Erythroblast (primary cell): ENCODE measurements at regions not wholly inside any gene's neighbourhood (a gene's known extent, or its start where the extent isn't known, plus 50 kb on each side); places are given as distances from the start of the nearest gene placed in this dataset.
"Not testable (repeated sequence)": the region's sequence is repeated elsewhere in the genome, so short reads cannot be mapped to it uniquely, and the experiment has no call there.

Source experiments
- DNase-seq, 2 experiments: peaks; one replicate each; lab custom pipeline; 2025; lab: John Stamatoyannopoulos, UW
- GATA1 ChIP-seq: IDR thresholded peaks from 2 replicates; pipeline ENCODE4 v1.6.1; 2011; ENCODE audit warnings: low read depth, mild to moderate bottlenecking, control low read depth, low read length, moderate library complexity
- POLR2A ChIP-seq: IDR thresholded peaks from 2 replicates; pipeline ENCODE4 v1.6.1; 2011; ENCODE audit warnings: mild to moderate bottlenecking, low read length

- not testable (repeated sequence) for DNase-seq
Measured at GRCh38 chr4:102397056-102397455, 51.8 kb upstream of the SLC39A8 start.

- no peak for DNase-seq
Measured at GRCh38 chr4:102399021-102399420, 53.7 kb upstream of the SLC39A8 start.

GRCh38 chr4:102400898-102401297 lies 55.6 kb upstream of the SLC39A8 start:
- no peak for DNase-seq
- TF ChIP-seq POLR2A, result no peak
- TF ChIP-seq GATA1, result no peak

More at GRCh38 chr4:102399021-102399420, 53.7 kb upstream of the SLC39A8 start:
- TF ChIP-seq GATA1 (no peak), POLR2A (no peak)

- no peak for TF ChIP-seq POLR2A
- no peak for TF ChIP-seq GATA1
- no peak for DNase-seq
Measured at GRCh38 chr4:102402223-102402622, 56.9 kb upstream of the SLC39A8 start.

GRCh38 chr4:102403116-102403515 lies 57.8 kb upstream of the SLC39A8 start:
- TF ChIP-seq GATA1 (no peak), POLR2A (no peak)
- no peak for DNase-seq

- TF ChIP-seq POLR2A (no peak), GATA1 (no peak)
- no peak for DNase-seq
Measured at GRCh38 chr4:102404431-102404969, 59.2 kb upstream of the SLC39A8 start.

- DNase-seq, result no peak
- no peak for TF ChIP-seq POLR2A
- TF ChIP-seq GATA1, result no peak
Measured at GRCh38 chr4:102405821-102406401, 60.6 kb upstream of the SLC39A8 start.

- DNase-seq, result not testable (repeated sequence)
Measured at GRCh38 chr4:102410884-102411283, 65.6 kb upstream of the SLC39A8 start.

- TF ChIP-seq POLR2A, result no peak
- TF ChIP-seq GATA1, result no peak
- DNase-seq, result no peak
Measured at GRCh38 chr4:102411408-102411807, 66.1 kb upstream of the SLC39A8 start.

- TF ChIP-seq GATA1 (no peak), POLR2A (no peak)
- peak; percentile 16 for DNase-seq
Measured at GRCh38 chr4:102416765-102417164, 71.5 kb upstream of the SLC39A8 start.

- peak; percentile 9 to 12 for DNase-seq
- TF ChIP-seq POLR2A, result no peak
- TF ChIP-seq GATA1, result no peak
Measured at GRCh38 chr4:102420563-102421398, 75.5 kb upstream of the SLC39A8 start.

- no peak for DNase-seq
- TF ChIP-seq POLR2A (no peak), GATA1 (no peak)
Measured at GRCh38 chr4:102422843-102423242, 77.6 kb upstream of the SLC39A8 start.

- no peak for DNase-seq
- TF ChIP-seq POLR2A (no peak), GATA1 (no peak)
Measured at GRCh38 chr4:102423375-102423774, 77.8 kb upstream of the NFKB1 start.

- DNase-seq, result no peak
- TF ChIP-seq POLR2A (no peak), GATA1 (no peak)
Measured at GRCh38 chr4:102427371-102427998, 73.7 kb upstream of the NFKB1 start.
